Gastrocnemius medialis (tissue), 4 donors: ENCODE measurements at regions not wholly inside any gene's neighbourhood (a gene's known extent, or its start where the extent isn't known, plus 50 kb on each side); places are given as distances from the start of the nearest gene placed in this dataset.

Experiments
- ATAC-seq, 2 donors: fragments of 150-250 bp; one replicate each; pipeline ENCODE4 v1.9.1; 2016
- DNase-seq, 2 donors: peaks; one replicate each; pipeline ENCODE4 v3.0.0-alpha.2; 2019
- H3K27ac ChIP-seq, 4 donors: fragments of 200-600 bp; sonication (generic); 1 replicate in 1 of 4; 2 replicates in 3 of 4; pipeline ENCODE4 v1.5.1; 2016 to 2018; ENCODE audit warnings: mild to moderate bottlenecking in 2 of 4, moderate library complexity in 1 of 4
- H3K27me3 ChIP-seq, 3 donors: fragments of 200-600 bp; sonication (generic) in 2 of 3; 1 replicate in 1 of 3; 2 replicates in 2 of 3; pipeline versions ENCODE4 v1.5.1 to v1.6.0; 2016 to 2019; ENCODE audit warnings: mild to moderate bottlenecking in 1 of 3, moderate library complexity in 1 of 3
- H3K36me3 ChIP-seq, 2 donors: fragments of 200-600 bp; sonication (generic) in 1 of 2; one replicate each; pipeline ENCODE4 v1.5.1; 2017 to 2018
- H3K4me1 ChIP-seq, 2 donors: fragments of 200-600 bp; sonication (generic) in 1 of 2; one replicate each; pipeline ENCODE4 v1.5.1; 2016 to 2017; ENCODE audit warnings: mild to moderate bottlenecking in 2 of 2
- H3K4me3 ChIP-seq, 4 donors: fragments of 200-600 bp; sonication (generic) in 3 of 4; 1 replicate in 1 of 4; 2 replicates in 3 of 4; pipeline ENCODE4 v1.5.1; 2016 to 2019; ENCODE audit warnings: mild to moderate bottlenecking in 2 of 4
- H3K9me3 ChIP-seq, 3 donors: fragments of 200-600 bp; sonication (generic) in 2 of 3; 1 replicate in 1 of 3; 2 replicates in 2 of 3; pipeline ENCODE4 v1.5.1; 2016 to 2019
- CTCF ChIP-seq, 5 experiments: fragments of 450-650 bp in 3 of 5; fragments of 200-600 bp in 2 of 5; sonication (generic) in 2 of 5; IDR thresholded peaks in 4 of 5; conservative IDR thresholded peaks in 1 of 5; 1 replicate in 4 of 5; 2 replicates in 1 of 5; pipeline ENCODE4 v1.5.1; 2016 to 2019; ENCODE audit warnings: antibody characterized with exemption in 5 of 5, mild to moderate bottlenecking in 3 of 5, moderate library complexity in 3 of 5
- POLR2A ChIP-seq, 2 donors: fragments of 450-650 bp; IDR thresholded peaks; one replicate each; pipeline ENCODE4 v1.6.1; 2017; ENCODE audit warnings: antibody characterized with exemption in 2 of 2, mild to moderate bottlenecking in 2 of 2, moderate library complexity in 2 of 2
- in situ Hi-C, 4 donors: fragments of 200-750 bp; cut with MboI; loops; one replicate each; pipeline versions ENCODE4 v1.15.0 to v1.8.0; 2017; ENCODE audit warnings: low sequenced_read_pairs in 4 of 4
- intact Hi-C: fragments of 100-400 bp; cut with DNase I; formaldehyde crosslinking; loops from one replicate; pipeline ENCODE4 v1.15.1; 2023; ENCODE audit warnings: low total_unique reads

GRCh38 chr1:55412060-55412459 is 196.9 kb upstream of the USP24 start:
- peaks cover 0 to 7% (median 0%) of the 10 kb centered on the region in 3 donors for H3K9me3 ChIP-seq
- intact Hi-C loops (no loop called here), in situ Hi-C loops (no loop called here)
- H3K27me3 ChIP-seq: no peaks in the 10 kb centered on the region
- H3K36me3 ChIP-seq: no peaks in the 10 kb centered on the region
- no peak for ATAC-seq
- no peak overlapping the region for H3K27ac ChIP-seq
- TF ChIP-seq CTCF (IDR thresholded peaks at IDR 0.05 in 4 of 5, conservative IDR thresholded peaks at IDR 0.05 in 1 of 5): no peak
- TF ChIP-seq POLR2A (IDR thresholded peaks at IDR 0.05): no peak
- no peaks in the 10 kb centered on the region for H3K4me1 ChIP-seq
- DNase-seq: no peak
- no peak overlapping the region for H3K4me3 ChIP-seq

GRCh38 chr1:55402671-55403464 is 187.7 kb upstream of the USP24 start:
- Histone ChIP-seq H3K27me3 (no peaks in the 10 kb centered on the region), H3K4me1 (no peaks in the 10 kb centered on the region), H3K36me3 (no peaks in the 10 kb centered on the region), H3K27ac (no peak overlapping the region), H3K4me3 (no peak overlapping the region), H3K9me3 (no peaks in the 10 kb centered on the region)
- TF ChIP-seq POLR2A (IDR thresholded peaks at IDR 0.05) (no peak), CTCF (IDR thresholded peaks at IDR 0.05 in 4 of 5, conservative IDR thresholded peaks at IDR 0.05 in 1 of 5) (no peak)
- ATAC-seq (no peak), DNase-seq (no peak)
- in situ Hi-C loops: no loop called here
- intact Hi-C loops: no loop called here

GRCh38 chr1:55402142-55402541 is 187.0 kb upstream of the USP24 start:
- no peak overlapping the region for H3K27ac ChIP-seq
- no peaks in the 10 kb centered on the region for H3K27me3 ChIP-seq
- H3K9me3 ChIP-seq: no peaks in the 10 kb centered on the region
- ATAC-seq: no peak
- no peak overlapping the region for H3K4me3 ChIP-seq
- H3K36me3 ChIP-seq: no peaks in the 10 kb centered on the region
- no peaks in the 10 kb centered on the region for H3K4me1 ChIP-seq
- DNase-seq: no peak
- intact Hi-C loops (no loop called here), in situ Hi-C loops (no loop called here)
- TF ChIP-seq POLR2A (IDR thresholded peaks at IDR 0.05): no peak
- TF ChIP-seq CTCF (IDR thresholded peaks at IDR 0.05 in 4 of 5, conservative IDR thresholded peaks at IDR 0.05 in 1 of 5): no peak

- Histone ChIP-seq H3K9me3 (no peaks in the 10 kb centered on the region), H3K4me1 (no peaks in the 10 kb centered on the region), H3K36me3 (no peaks in the 10 kb centered on the region), H3K4me3 (no peak overlapping the region), H3K27ac (no peak overlapping the region), H3K27me3 (no peaks in the 10 kb centered on the region)
- TF ChIP-seq POLR2A (IDR thresholded peaks at IDR 0.05): no peak
- no peak for TF ChIP-seq CTCF (IDR thresholded peaks at IDR 0.05 in 4 of 5, conservative IDR thresholded peaks at IDR 0.05 in 1 of 5)
- intact Hi-C loops: no loop called here
- DNase-seq (no peak), ATAC-seq (no peak)
- in situ Hi-C loops: no loop called here
Measured at GRCh38 chr1:55400508-55400907, 185.3 kb upstream of the USP24 start.

- no peaks in the 10 kb centered on the region for H3K4me1 ChIP-seq
- in situ Hi-C loops (no loop called here), intact Hi-C loops (no loop called here)
- no peaks in the 10 kb centered on the region for H3K27me3 ChIP-seq
- H3K4me3 ChIP-seq: no peak overlapping the region
- no peaks in the 10 kb centered on the region for H3K36me3 ChIP-seq
- H3K27ac ChIP-seq: no peak overlapping the region
- no peak for DNase-seq
- no peaks in the 10 kb centered on the region for H3K9me3 ChIP-seq
- TF ChIP-seq POLR2A (IDR thresholded peaks at IDR 0.05) (no peak), CTCF (IDR thresholded peaks at IDR 0.05 in 4 of 5, conservative IDR thresholded peaks at IDR 0.05 in 1 of 5) (no peak)
- ATAC-seq: no peak
Measured at GRCh38 chr1:55399346-55399745, 184.2 kb upstream of the USP24 start.
